Ovary (tissue), 7 donors: ENCODE measurements at regions not wholly inside any gene's neighbourhood (a gene's known extent, or its start where the extent isn't known, plus 50 kb on each side); places are given as distances from the start of the nearest gene placed in this dataset.

Experiments
- DNase-seq, 5 donors: peaks; one replicate each; pipeline ENCODE4 v3.0.0-alpha.2; 2019 to 2020
- H3K27ac ChIP-seq, 2 donors: fragments of 200-600 bp; one replicate each; pipeline versions ENCODE4 v1.5.1 to v1.8.0; 2019 to 2022
- H3K27me3 ChIP-seq: fragments of 200-600 bp; one replicate; pipeline ENCODE4 v1.8.0; 2022
- H3K36me3 ChIP-seq: fragments of 200-600 bp; sonication (generic); one replicate; pipeline ENCODE4 v1.5.1; 2019
- H3K4me1 ChIP-seq: one replicate; pipeline ENCODE4 v1.8.1; 2013; ENCODE audit warnings: mild to moderate bottlenecking, moderate library complexity; ENCODE audit not compliant: insufficient read depth
- H3K4me3 ChIP-seq: fragments of 200-600 bp; sonication (generic); one replicate; pipeline ENCODE4 v1.5.1; 2017
- H3K9me3 ChIP-seq, 2 donors: fragments of 200-600 bp in 1 of 2; sonication (generic) in 1 of 2; one replicate each; pipeline versions ENCODE4 v1.5.1 to v1.8.1; 2013 to 2019; ENCODE audit warnings: mild to moderate bottlenecking in 1 of 2, moderate library complexity in 1 of 2
- EP300 ChIP-seq: sonication (generic); formaldehyde crosslinking; IDR thresholded peaks from one replicate; pipeline ENCODE4 v1.6.1; 2017; ENCODE audit warnings: antibody characterized with exemption
- POLR2A ChIP-seq: fragments of 450-650 bp; IDR thresholded peaks from one replicate; pipeline ENCODE4 v1.6.1; 2017; ENCODE audit warnings: antibody characterized with exemption, mild to moderate bottlenecking, moderate library complexity
- WGBS, 3 donors: extraction: QIAGEN DNeasy Blood & Tissue Kit in 1 of 3; methylation state at CpG; one replicate each; pipeline versions ENCODE4 v1.1.5 to v1.1.7; 2013 to 2017; 5-methylcytosine and 5-hydroxymethylcytosine counted together
- intact Hi-C, 4 donors: fragments of 100-400 bp; cut with DNase I; formaldehyde crosslinking; loops; one replicate each; pipeline versions ENCODE4 v1.11.0 to v1.15.1; 2022 to 2023
- TF ChIP-seq, protein P1 (sequence below), 3 donors: fragments of 450-650 bp in 2 of 3; fragments of 200-600 bp in 1 of 3; IDR thresholded peaks; one replicate each; pipeline versions ENCODE4 v1.5.1 to v1.8.0; 2016 to 2022; ENCODE audit warnings: antibody characterized with exemption in 3 of 3, mild to moderate bottlenecking in 1 of 3
- donor health status: DM: no; HTN: no; CAD: no; lungs with moderate emphysema.
- donor health status: DM: no; HTN: no; CAD: no.
- donor health status: Bipolar disorder and iron deficiency.
- donor health status: DM: no; HTN: no; CAD: no.
- donor health status: DM: yes; HTN: yes; CAD: no.

GRCh38 chr15:60244813-60245212 lies 153.0 kb downstream of the ANXA2 start:
- H3K4me3 ChIP-seq = no peak overlapping the region
- TF ChIP-seq, protein P1, sequence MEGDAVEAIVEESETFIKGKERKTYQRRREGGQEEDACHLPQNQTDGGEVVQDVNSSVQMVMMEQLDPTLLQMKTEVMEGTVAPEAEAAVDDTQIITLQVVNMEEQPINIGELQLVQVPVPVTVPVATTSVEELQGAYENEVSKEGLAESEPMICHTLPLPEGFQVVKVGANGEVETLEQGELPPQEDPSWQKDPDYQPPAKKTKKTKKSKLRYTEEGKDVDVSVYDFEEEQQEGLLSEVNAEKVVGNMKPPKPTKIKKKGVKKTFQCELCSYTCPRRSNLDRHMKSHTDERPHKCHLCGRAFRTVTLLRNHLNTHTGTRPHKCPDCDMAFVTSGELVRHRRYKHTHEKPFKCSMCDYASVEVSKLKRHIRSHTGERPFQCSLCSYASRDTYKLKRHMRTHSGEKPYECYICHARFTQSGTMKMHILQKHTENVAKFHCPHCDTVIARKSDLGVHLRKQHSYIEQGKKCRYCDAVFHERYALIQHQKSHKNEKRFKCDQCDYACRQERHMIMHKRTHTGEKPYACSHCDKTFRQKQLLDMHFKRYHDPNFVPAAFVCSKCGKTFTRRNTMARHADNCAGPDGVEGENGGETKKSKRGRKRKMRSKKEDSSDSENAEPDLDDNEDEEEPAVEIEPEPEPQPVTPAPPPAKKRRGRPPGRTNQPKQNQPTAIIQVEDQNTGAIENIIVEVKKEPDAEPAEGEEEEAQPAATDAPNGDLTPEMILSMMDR (IDR thresholded peaks at IDR 0.05) = no peak
- no peak for TF ChIP-seq EP300
- no peak for TF ChIP-seq POLR2A
- no peaks in the 10 kb centered on the region for H3K27me3 ChIP-seq
- intact Hi-C loops = no loop called here
- H3K4me1 ChIP-seq = no peaks in the 10 kb centered on the region
- H3K36me3 ChIP-seq = no peaks in the 10 kb centered on the region
- H3K27ac ChIP-seq = no peak overlapping the region
- no peak for DNase-seq
- H3K9me3 ChIP-seq = no peaks in the 10 kb centered on the region

- no peak for DNase-seq
- TF ChIP-seq POLR2A (no peak), EP300 (no peak)
- TF ChIP-seq, protein P1 (IDR thresholded peaks at IDR 0.05) = no peak
- H3K4me3 ChIP-seq = no peak overlapping the region
- H3K27me3 ChIP-seq = no peaks in the 10 kb centered on the region
- intact Hi-C loops = no loop called here
- no peak overlapping the region for H3K27ac ChIP-seq
- H3K9me3 ChIP-seq = no peaks in the 10 kb centered on the region
- no peaks in the 10 kb centered on the region for H3K36me3 ChIP-seq
- 65 to 71% (median 68%) methylated on average over 3 of the region's 3 CpGs for WGBS, 3 donors
- no peaks in the 10 kb centered on the region for H3K4me1 ChIP-seq
Measured at GRCh38 chr15:60250316-60250715, 147.5 kb downstream of the ANXA2 start.

- DNase-seq = no peak
- intact Hi-C loops = no loop called here
- H3K4me1 ChIP-seq = no peaks in the 10 kb centered on the region
- 37 to 62% (median 53%) methylated on average over 6 of the region's 6 CpGs for WGBS, 3 donors
- no peak overlapping the region for H3K4me3 ChIP-seq
- H3K27me3 ChIP-seq = no peaks in the 10 kb centered on the region
- H3K27ac ChIP-seq = no peak overlapping the region
- no peaks in the 10 kb centered on the region for H3K36me3 ChIP-seq
- TF ChIP-seq, protein P1 (IDR thresholded peaks at IDR 0.05) = no peak
- no peak for TF ChIP-seq EP300
- TF ChIP-seq POLR2A = no peak
- H3K9me3 ChIP-seq = no peaks in the 10 kb centered on the region
Measured at GRCh38 chr15:60251300-60252070, 146.3 kb downstream of the ANXA2 start.

GRCh38 chr15:60254416-60254815 lies 143.4 kb downstream of the ANXA2 start:
- Histone ChIP-seq H3K36me3 (no peaks in the 10 kb centered on the region), H3K4me1 (no peaks in the 10 kb centered on the region), H3K27ac (no peak overlapping the region), H3K4me3 (no peak overlapping the region), H3K9me3 (no peaks in the 10 kb centered on the region), H3K27me3 (no peaks in the 10 kb centered on the region)
- no peak for TF ChIP-seq EP300
- TF ChIP-seq, protein P1 (IDR thresholded peaks at IDR 0.05) = no peak
- no peak for TF ChIP-seq POLR2A
- no peak for DNase-seq
- 0 to 90% (median 45%) methylated on average over 1 of the region's 1 CpG for WGBS, 3 donors
- intact Hi-C loops = no loop called here
